GM12874 (cell line): ENCODE measurements at regions not wholly inside any gene's neighbourhood (a gene's known extent, or its start where the extent isn't known, plus 50 kb on each side); places are given as distances from the start of the nearest gene placed in this dataset.

ENCODE experiments used
- CTCF ChIP-seq: IDR thresholded peaks from 2 replicates; pipeline ENCODE4 v1.5.1; 2011; ENCODE audit warnings: low read depth, mild to moderate bottlenecking, control low read depth, low read length, moderate library complexity; ENCODE audit not compliant: insufficient read depth

GRCh38 chrX:137646472-137646871 lies 80.5 kb downstream of the ZIC3 start:
- TF ChIP-seq CTCF: no peak

GRCh38 chrX:137651647-137652046 lies 85.7 kb downstream of the ZIC3 start:
- TF ChIP-seq CTCF: no peak

GRCh38 chrX:137652086-137652485 lies 86.2 kb downstream of the ZIC3 start:
- TF ChIP-seq CTCF: no peak

GRCh38 chrX:137654481-137654880 lies 88.6 kb downstream of the ZIC3 start:
- no peak for TF ChIP-seq CTCF

GRCh38 chrX:137667776-137668175 lies 101.8 kb downstream of the ZIC3 start:
- TF ChIP-seq CTCF: no peak

- TF ChIP-seq CTCF: no peak
Observed at GRCh38 chrX:137684591-137684990, 118.7 kb downstream of the ZIC3 start.

GRCh38 chrX:137695417-137695816 lies 129.5 kb downstream of the ZIC3 start:
- no peak for TF ChIP-seq CTCF

GRCh38 chrX:137707348-137707747 lies 141.4 kb downstream of the ZIC3 start:
- TF ChIP-seq CTCF: no peak
